Mesenchymal stem cell (in vitro differentiated cells and primary cell): ENCODE measurements at regions not wholly inside any gene's neighbourhood (a gene's known extent, or its start where the extent isn't known, plus 50 kb on each side); places are given as distances from the start of the nearest gene placed in this dataset.

Source experiments
- DNase-seq: peaks from one replicate; pipeline ENCODE4 v3.0.0-alpha.2; 2013
- H2AFZ ChIP-seq: one replicate; pipeline ENCODE4 v1.6.1; 2013; ENCODE audit warnings: low read depth, mild to moderate bottlenecking, control low read depth, inconsistent platforms, low read length, moderate library complexity
- H2AK5ac ChIP-seq: 2 replicates; pipeline ENCODE4 v1.6.1; 2013; ENCODE audit warnings: low read length, moderate library complexity, mild to moderate bottlenecking, inconsistent platforms; ENCODE audit not compliant: severe bottlenecking
- H2BK120ac ChIP-seq: one replicate; pipeline ENCODE4 v1.6.1; 2013; ENCODE audit warnings: low read depth, mild to moderate bottlenecking, inconsistent platforms, low read length, moderate library complexity
- H2BK12ac ChIP-seq, 2 experiments: one replicate each; pipeline ENCODE4 v1.6.1; 2013; ENCODE audit warnings: inconsistent platforms in 2 of 2, low read length in 2 of 2, mild to moderate bottlenecking in 2 of 2, moderate library complexity in 2 of 2, control low read depth in 1 of 2
- H2BK15ac ChIP-seq: one replicate; pipeline ENCODE4 v1.6.1; 2013; ENCODE audit warnings: mild to moderate bottlenecking, low read depth, inconsistent platforms; ENCODE audit not compliant: poor library complexity, severe bottlenecking
- H2BK5ac ChIP-seq: 2 replicates; pipeline ENCODE4 v1.6.1; 2013; ENCODE audit warnings: low read depth, mild to moderate bottlenecking, low read length, control low read depth, inconsistent platforms; ENCODE audit not compliant: poor library complexity, severe bottlenecking
- H3K14ac ChIP-seq, 2 experiments: one replicate each; pipeline ENCODE4 v1.6.1; 2013; ENCODE audit warnings: inconsistent platforms in 2 of 2, low read length in 2 of 2, control low read depth in 1 of 2, mild to moderate bottlenecking in 1 of 2, moderate library complexity in 1 of 2
- H3K18ac ChIP-seq, 2 experiments: one replicate each; pipeline ENCODE4 v1.6.1; 2013; ENCODE audit warnings: inconsistent platforms in 2 of 2, low read length in 2 of 2, control low read depth in 1 of 2, low read depth in 1 of 2, mild to moderate bottlenecking in 1 of 2
- H3K23ac ChIP-seq, 2 experiments: one replicate each; pipeline ENCODE4 v1.6.1; 2013; ENCODE audit warnings: inconsistent platforms in 2 of 2, low read length in 2 of 2, mild to moderate bottlenecking in 2 of 2, moderate library complexity in 2 of 2, control low read depth in 1 of 2
- H3K27ac ChIP-seq: 2 replicates; pipeline ENCODE4 v1.5.1; 2013; ENCODE audit warnings: mild to moderate bottlenecking, moderate library complexity, low read length, control low read depth, inconsistent platforms; ENCODE audit not compliant: poor library complexity, severe bottlenecking
- H3K27me3 ChIP-seq, 2 experiments: 2 replicates each; pipeline versions ENCODE4 v1.6.1 to v1.7.0; 2013; ENCODE audit warnings: low read length in 2 of 2, mild to moderate bottlenecking in 2 of 2, moderate library complexity in 2 of 2, control low read depth in 1 of 2, inconsistent platforms in 1 of 2; ENCODE audit not compliant: control insufficient read depth in 1 of 2, insufficient read depth in 1 of 2
- H3K36me3 ChIP-seq, 2 experiments: 2 replicates each; pipeline versions ENCODE4 v1.6.1 to v1.7.0; 2013; ENCODE audit warnings: low read length in 2 of 2, control low read depth in 1 of 2, inconsistent platforms in 1 of 2, low read depth in 1 of 2, mild to moderate bottlenecking in 1 of 2; ENCODE audit not compliant: insufficient read depth in 2 of 2, control insufficient read depth in 1 of 2
- H3K4ac ChIP-seq, 2 experiments: one replicate each; pipeline ENCODE4 v1.6.1; 2013; ENCODE audit warnings: inconsistent platforms in 2 of 2, low read length in 2 of 2, mild to moderate bottlenecking in 2 of 2, moderate library complexity in 2 of 2, control low read depth in 1 of 2, low read depth in 1 of 2
- H3K4me1 ChIP-seq: 2 replicates; pipeline ENCODE4 v1.6.1; 2013; ENCODE audit warnings: low read depth, low read length, control low read depth; ENCODE audit not compliant: control insufficient read depth, insufficient read depth
- H3K4me2 ChIP-seq: 2 replicates; pipeline ENCODE4 v1.6.1; 2013; ENCODE audit warnings: low read length, mild to moderate bottlenecking, inconsistent platforms; ENCODE audit not compliant: poor library complexity, severe bottlenecking
- H3K4me3 ChIP-seq, 2 experiments: 2 replicates each; pipeline versions ENCODE4 v1.5.1 to v1.7.0; 2013; ENCODE audit warnings: low read length in 2 of 2, mild to moderate bottlenecking in 2 of 2, control low read depth in 1 of 2, low read depth in 1 of 2; ENCODE audit not compliant: insufficient read depth in 1 of 2
- H3K79me1 ChIP-seq: replicated peaks from 2 replicates; pipeline ENCODE4 v1.6.1; 2013; ENCODE audit warnings: mild to moderate bottlenecking, control low read depth, low read length, inconsistent platforms; ENCODE audit not compliant: poor library complexity, severe bottlenecking
- H3K9ac ChIP-seq: 2 replicates; pipeline ENCODE4 v1.7.0; 2013; ENCODE audit warnings: mild to moderate bottlenecking, low read length, moderate library complexity
- H3K9me3 ChIP-seq: 2 replicates; pipeline ENCODE4 v1.7.0; 2013; ENCODE audit warnings: mild to moderate bottlenecking, low read length; ENCODE audit not compliant: control insufficient read depth
- H4K8ac ChIP-seq: one replicate; pipeline ENCODE4 v1.6.1; 2013; ENCODE audit warnings: inconsistent platforms, mild to moderate bottlenecking, low read length, moderate library complexity
- H4K91ac ChIP-seq: one replicate; pipeline ENCODE4 v1.6.1; 2013; ENCODE audit warnings: mild to moderate bottlenecking, low read length, inconsistent platforms
- WGBS: methylation state at CpG from one replicate; pipeline ENCODE4 v1.1.7; 2013; ENCODE audit warnings: mixed read lengths; 5-methylcytosine and 5-hydroxymethylcytosine counted together

- H3K4me3 ChIP-seq = no peak overlapping the region
Measured at GRCh38 chr2:150963336-150963735, 298.3 kb downstream of the RBM43 start.

GRCh38 chr2:150955231-150955630, 306.4 kb downstream of the RBM43 start:
- Histone ChIP-seq H2BK15ac (peak overlapping the region; percentile 7), H2BK120ac (no peak overlapping the region), H3K79me1 (no peaks in the 10 kb centered on the region), H3K23ac (no peak overlapping the region), H2AK5ac (no peak overlapping the region), H2BK12ac (no peak overlapping the region), H3K4me2 (no peak overlapping the region), H3K4me1 (no peaks in the 10 kb centered on the region), H3K9me3 (no peaks in the 10 kb centered on the region), H3K27me3 (no peaks in the 10 kb centered on the region), H3K36me3 (no peaks in the 10 kb centered on the region), H4K91ac (no peak overlapping the region), H3K18ac (no peak overlapping the region), H3K4ac (no peak overlapping the region), H3K9ac (no peak overlapping the region), H3K4me3 (no peak overlapping the region), H4K8ac (no peak overlapping the region), H3K27ac (no peak overlapping the region), H2BK5ac (no peak overlapping the region), H3K14ac (no peak overlapping the region), H2AFZ (no peak overlapping the region)
- DNase-seq = no peak
- WGBS = 80% methylated on average over 10 of the region's 10 CpGs

More at GRCh38 chr2:150963336-150963735, 298.3 kb downstream of the RBM43 start:
- Histone ChIP-seq H3K79me1 (no peaks in the 10 kb centered on the region), H3K4me1 (no peaks in the 10 kb centered on the region), H2BK5ac (no peak overlapping the region), H2AK5ac (no peak overlapping the region), H2BK15ac (no peak overlapping the region), H3K27me3 (no peaks in the 10 kb centered on the region), H3K4me2 (no peak overlapping the region), H2AFZ (no peak overlapping the region), H3K23ac (no peak overlapping the region), H2BK12ac (no peak overlapping the region), H2BK120ac (no peak overlapping the region), H3K18ac (no peak overlapping the region), H3K14ac (no peak overlapping the region), H3K9me3 (no peaks in the 10 kb centered on the region), H4K8ac (no peak overlapping the region), H3K4ac (no peak overlapping the region), H3K27ac (no peak overlapping the region), H3K9ac (no peak overlapping the region), H3K36me3 (no peaks in the 10 kb centered on the region), H4K91ac (no peak overlapping the region)
- no peak for DNase-seq
- 87% methylated on average over 5 of the region's 5 CpGs for whole genome bisulfite sequencing

- H3K4me3 ChIP-seq = no peak overlapping the region
- H3K9me3 ChIP-seq = no peaks in the 10 kb centered on the region
- no peaks in the 10 kb centered on the region for H3K27me3 ChIP-seq
- H3K4me2 ChIP-seq = no peak overlapping the region
- H3K18ac ChIP-seq = no peak overlapping the region
- no peak overlapping the region for H3K14ac ChIP-seq
- no peak overlapping the region for H4K8ac ChIP-seq
- H3K79me1 ChIP-seq = no peaks in the 10 kb centered on the region
- no peaks in the 10 kb centered on the region for H3K36me3 ChIP-seq
- H3K9ac ChIP-seq = no peak overlapping the region
- no peak overlapping the region for H2BK5ac ChIP-seq
- H2BK12ac ChIP-seq = no peak overlapping the region
- no peak overlapping the region for H3K4ac ChIP-seq
- H3K23ac ChIP-seq = no peak overlapping the region
- H4K91ac ChIP-seq = no peak overlapping the region
- no peak overlapping the region for H2AK5ac ChIP-seq
- no peak for DNase-seq
- H2BK15ac ChIP-seq = no peak overlapping the region
- no peaks in the 10 kb centered on the region for H3K4me1 ChIP-seq
- no peak overlapping the region for H3K27ac ChIP-seq
- H2BK120ac ChIP-seq = no peak overlapping the region
- no peak overlapping the region for H2AFZ ChIP-seq
Measured at GRCh38 chr2:150946831-150947230, 314.8 kb downstream of the RBM43 start.

- DNase-seq = no peak
- no peak overlapping the region for H3K27ac ChIP-seq
- H3K36me3 ChIP-seq = no peaks in the 10 kb centered on the region
- no peak overlapping the region for H3K4me2 ChIP-seq
- no peak overlapping the region for H2BK5ac ChIP-seq
- no peak overlapping the region for H2BK15ac ChIP-seq
- no peaks in the 10 kb centered on the region for H3K9me3 ChIP-seq
- no peaks in the 10 kb centered on the region for H3K79me1 ChIP-seq
- no peak overlapping the region for H4K8ac ChIP-seq
- no peaks in the 10 kb centered on the region for H3K27me3 ChIP-seq
- H3K4me3 ChIP-seq = no peak overlapping the region
- no peak overlapping the region for H2BK12ac ChIP-seq
- H4K91ac ChIP-seq = no peak overlapping the region
- H2AFZ ChIP-seq = no peak overlapping the region
- WGBS = 100% methylated on average over 1 of the region's 1 CpG
- H3K4me1 ChIP-seq = no peaks in the 10 kb centered on the region
- H3K4ac ChIP-seq = no peak overlapping the region
- no peak overlapping the region for H2BK120ac ChIP-seq
- H2AK5ac ChIP-seq = no peak overlapping the region
- H3K9ac ChIP-seq = no peak overlapping the region
- H3K23ac ChIP-seq = no peak overlapping the region
- H3K18ac ChIP-seq = no peak overlapping the region
- H3K14ac ChIP-seq = no peak overlapping the region
Measured at GRCh38 chr2:150944315-150944714, 317.3 kb downstream of the RBM43 start.
